Cardiac septum (tissue), 1 donor: ENCODE measurements at regions not wholly inside any gene's neighbourhood (a gene's known extent, or its start where the extent isn't known, plus 50 kb on each side); places are given as distances from the start of the nearest gene placed in this dataset.

ENCODE experiments used
- DNase-seq: peaks from one replicate; pipeline ENCODE4 v3.0.0-alpha.2; 2020; ENCODE audit warnings: low spot score
- intact Hi-C: fragments of 100-400 bp; cut with DNase I; formaldehyde crosslinking; loops from one replicate; pipeline ENCODE4 v1.14.0; 2022
- donor health status: DM: no; HTN: no; CAD: no.

- intact Hi-C loops: no loop called here
- no peak for DNase-seq
Observed at GRCh38 chr20:60203451-60203850, 245.2 kb downstream of the CDH26 start.

DNA sequence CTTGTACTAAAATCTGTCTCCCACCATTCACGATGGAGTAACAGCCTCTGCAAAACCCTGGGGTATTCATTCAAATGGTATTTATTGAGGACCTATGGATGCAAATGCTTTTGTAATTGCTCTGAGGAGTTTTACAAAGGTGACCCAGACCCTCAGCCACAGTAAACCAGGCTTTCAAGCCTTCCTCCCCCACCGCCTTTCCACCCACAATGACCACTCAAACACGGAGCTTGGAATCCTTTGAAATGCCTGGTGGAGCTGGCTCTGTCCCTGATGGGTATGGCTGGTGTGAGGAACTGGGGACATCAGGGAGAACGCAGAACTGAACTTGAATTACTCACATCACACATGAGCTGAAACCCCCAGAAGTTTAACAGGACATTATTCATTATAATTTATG, 246.4 kb downstream of the CDH26 start:
- intact Hi-C loops: no loop called here
- no peak for DNase-seq

DNA sequence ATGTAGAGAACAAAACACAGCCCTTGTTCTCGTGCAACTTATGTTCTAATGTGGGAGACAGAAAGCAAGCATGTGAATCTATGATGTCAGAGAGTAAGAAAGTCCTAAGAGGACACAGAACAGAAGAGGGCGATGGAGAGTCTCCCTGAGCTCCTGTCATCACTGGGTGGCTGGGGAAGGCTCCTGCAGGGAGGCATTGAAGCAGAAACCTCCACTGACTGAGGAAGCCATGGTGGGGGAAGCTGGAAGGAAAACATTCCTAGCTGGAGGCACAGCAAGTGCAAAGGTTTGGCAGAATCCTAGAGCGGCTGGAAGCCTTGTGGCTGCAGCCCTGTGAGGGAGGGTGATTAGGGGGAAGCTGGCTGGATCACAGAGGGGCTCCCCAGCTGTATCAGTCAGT, 248.0 kb downstream of the CDH26 start:
- intact Hi-C loops: loop anchor here (5.0 kb wide), 1 partner anchor 69 kb away; no protein-coding TSS in a partner anchor

GRCh38 chr20:60209048-60209447, 250.8 kb downstream of the CDH26 start:
- intact Hi-C loops: loop anchor here (5.0 kb wide), 1 partner anchor 72 kb away; no protein-coding TSS in a partner anchor

More for the DNA sequence above, 248.0 kb downstream of the CDH26 start:
- DNase-seq: no peak

GRCh38 chr20:60210779-60211617, 252.8 kb downstream of the CDH26 start:
- intact Hi-C loops: loop anchor here (5.0 to 10.0 kb wide), 4 partner anchors 149 to 1676 kb away; no protein-coding TSS in a partner anchor
- DNase-seq: peak; percentile 89

More at GRCh38 chr20:60209048-60209447, 250.8 kb downstream of the CDH26 start:
- no peak for DNase-seq

DNA sequence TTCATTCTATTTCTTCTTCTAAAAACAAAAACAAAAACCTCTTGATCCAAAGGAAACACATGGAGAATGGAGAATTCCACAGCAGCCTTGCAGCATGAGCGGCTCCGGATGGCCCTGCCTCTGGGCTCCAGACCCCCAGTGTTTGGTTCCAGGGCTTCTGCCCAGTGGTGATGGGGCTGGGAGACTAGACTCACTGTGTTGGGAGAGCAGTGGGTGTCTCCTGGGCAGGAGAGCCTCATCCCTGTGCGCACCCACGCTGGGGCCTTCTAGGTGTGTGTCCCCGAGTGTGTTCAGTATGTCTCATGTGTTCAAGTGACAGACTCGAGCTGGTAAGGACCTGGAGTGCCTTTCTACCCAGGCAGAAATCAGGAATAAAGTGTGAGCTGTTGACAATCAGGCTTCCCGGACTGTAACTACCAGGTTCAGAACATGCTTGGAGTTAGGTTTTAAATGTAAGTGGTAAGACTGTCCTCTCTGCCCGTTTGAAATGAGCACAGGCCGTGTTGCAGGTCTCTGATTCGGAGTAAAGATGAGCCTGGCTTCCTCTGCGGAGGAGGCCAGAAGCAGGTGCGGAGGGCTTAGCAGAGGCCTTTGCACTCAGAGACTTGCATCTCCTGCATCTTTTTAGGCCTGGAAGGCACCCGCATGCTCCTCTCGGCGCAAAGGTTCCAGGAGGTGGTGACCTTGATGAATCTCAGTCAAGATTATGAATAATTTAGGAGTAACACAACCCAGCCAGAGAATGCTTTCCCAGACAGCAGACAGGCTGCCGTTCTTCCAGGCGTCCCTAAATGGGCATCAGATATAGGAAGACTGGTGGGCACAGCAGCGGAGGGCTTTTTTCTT, 253.6 kb downstream of the CDH26 start:
- intact Hi-C loops: loop anchor here (5.0 to 10.0 kb wide), 4 partner anchors 150 to 1675 kb away; no protein-coding TSS in a partner anchor

DNA sequence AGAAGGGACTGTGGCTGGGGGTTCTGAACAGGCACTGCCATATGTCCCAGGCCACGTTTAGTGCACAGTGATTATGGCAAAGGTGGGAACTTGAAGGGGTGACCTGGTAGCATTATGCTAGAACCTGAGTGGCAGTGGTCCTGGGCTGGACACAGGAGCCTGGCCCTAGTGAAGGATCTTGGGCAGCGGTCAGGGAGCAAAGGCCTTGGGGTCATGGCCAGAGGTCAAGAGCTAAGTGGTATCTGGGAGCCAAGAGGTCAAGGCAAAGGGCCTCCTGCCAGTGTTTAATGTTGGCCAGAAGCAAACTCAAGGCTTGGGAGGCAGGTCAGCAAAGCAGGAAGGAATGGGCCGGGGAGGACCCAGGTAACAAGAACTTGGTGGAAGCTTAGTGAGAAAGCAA, 254.5 kb downstream of the CDH26 start:
- no peak for DNase-seq
- intact Hi-C loops: loop anchor here (5.0 to 10.0 kb wide), 4 partner anchors 150 to 1675 kb away; no protein-coding TSS in a partner anchor

More for the DNA sequence above, 253.6 kb downstream of the CDH26 start:
- no peak for DNase-seq

GRCh38 chr20:60213126-60213893, 255.1 kb downstream of the CDH26 start:
- DNase-seq: no peak
- intact Hi-C loops: loop anchor here (5.0 to 10.0 kb wide), 4 partner anchors 151 to 1674 kb away; no protein-coding TSS in a partner anchor

DNA sequence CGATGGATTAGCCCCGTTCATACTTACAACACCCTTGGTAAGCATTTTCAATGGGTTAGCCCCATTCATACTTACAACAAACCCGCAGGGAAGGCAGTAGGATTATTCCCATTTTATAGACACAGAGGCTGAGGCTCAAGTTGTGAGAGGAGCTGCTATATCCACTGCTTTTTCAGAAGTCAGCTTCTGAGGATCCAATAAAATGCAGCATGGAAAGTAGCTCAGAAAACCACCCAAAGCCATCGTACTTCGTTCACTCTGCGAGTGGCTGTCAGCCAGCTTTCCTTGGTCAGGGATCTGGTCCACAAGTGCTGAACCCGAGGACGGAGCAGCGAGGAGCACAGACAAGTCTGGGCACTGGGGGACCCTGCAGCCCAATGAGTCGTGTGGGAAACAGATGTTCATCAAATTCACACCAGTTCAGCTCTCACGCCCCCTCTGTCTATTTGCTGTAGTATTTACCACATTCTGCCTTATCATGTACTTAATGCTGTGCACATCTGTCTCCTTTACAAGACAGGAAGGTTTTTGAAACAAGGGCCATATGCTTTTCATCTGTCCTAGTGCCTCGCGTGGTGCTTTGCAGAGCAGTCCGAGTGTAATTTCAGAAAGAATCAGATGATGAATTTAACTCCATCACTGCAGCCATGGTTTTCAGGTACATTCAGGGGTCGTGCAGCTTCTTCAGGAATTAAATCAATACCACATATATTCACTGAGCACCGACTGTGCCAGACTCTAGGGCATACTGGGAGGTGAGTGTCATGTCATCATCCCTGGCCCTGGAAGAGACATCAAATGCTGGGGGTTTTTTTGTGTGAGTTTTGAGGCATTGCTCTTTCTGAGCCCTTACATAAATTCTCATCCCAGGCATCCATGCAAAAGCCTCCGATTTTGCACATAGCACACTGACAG, 256.9 kb downstream of the CDH26 start:
- intact Hi-C loops: loop anchor here (5.0 to 10.0 kb wide), 4 partner anchors 153 to 1672 kb away; no protein-coding TSS in a partner anchor
- no peak for DNase-seq

DNA sequence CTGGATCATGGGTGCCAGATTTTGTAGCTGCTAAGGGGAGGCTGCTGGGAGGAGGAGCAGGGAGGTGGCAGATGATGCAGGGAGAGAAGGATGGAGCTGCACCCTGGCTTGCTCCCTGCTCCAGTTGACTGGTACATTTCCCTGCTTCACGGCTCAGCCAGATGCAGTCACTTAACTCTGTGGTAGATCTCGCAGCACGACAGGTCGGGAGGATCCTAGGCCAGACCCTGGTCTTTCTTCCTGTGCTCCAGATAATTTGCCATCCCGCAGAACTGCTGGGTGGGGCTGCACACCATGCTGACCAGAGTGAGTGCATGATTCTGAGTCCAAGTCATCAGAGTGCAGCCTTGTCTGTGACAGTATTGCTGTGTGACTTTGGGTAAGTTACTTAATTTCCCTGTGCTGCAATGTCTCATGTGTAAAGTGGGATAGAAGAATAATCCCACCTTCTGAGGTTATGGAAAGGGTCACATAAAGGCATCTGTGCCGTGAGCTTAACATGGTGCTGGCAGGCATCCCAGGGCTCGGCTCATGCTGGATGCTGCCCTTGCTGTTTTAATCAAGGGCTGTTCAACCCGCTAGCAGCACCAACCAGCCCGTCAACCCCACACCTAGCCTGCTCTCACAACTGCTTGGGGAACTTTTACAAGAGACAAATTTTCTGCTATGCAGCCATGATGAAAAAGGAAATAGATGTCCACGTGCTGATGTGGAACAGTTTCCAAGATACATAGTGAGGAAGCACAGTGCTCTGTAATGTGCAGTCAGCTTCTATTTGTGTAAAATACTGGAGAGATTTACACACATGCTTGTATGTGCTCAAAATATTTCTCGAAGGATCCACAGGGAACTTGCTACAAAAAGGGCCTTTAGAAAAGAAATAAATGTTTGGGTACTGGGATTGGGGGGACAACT, 257.9 kb downstream of the CDH26 start:
- intact Hi-C loops: loop anchor here (10.0 kb wide), 1 partner anchor 1009 kb away; no protein-coding TSS in a partner anchor
- DNase-seq: no peak

GRCh38 chr20:60219231-60219630, 261.0 kb downstream of the CDH26 start:
- DNase-seq: no peak
- intact Hi-C loops: loop anchor here (10.0 kb wide), 1 partner anchor 1006 kb away; no protein-coding TSS in a partner anchor

DNA sequence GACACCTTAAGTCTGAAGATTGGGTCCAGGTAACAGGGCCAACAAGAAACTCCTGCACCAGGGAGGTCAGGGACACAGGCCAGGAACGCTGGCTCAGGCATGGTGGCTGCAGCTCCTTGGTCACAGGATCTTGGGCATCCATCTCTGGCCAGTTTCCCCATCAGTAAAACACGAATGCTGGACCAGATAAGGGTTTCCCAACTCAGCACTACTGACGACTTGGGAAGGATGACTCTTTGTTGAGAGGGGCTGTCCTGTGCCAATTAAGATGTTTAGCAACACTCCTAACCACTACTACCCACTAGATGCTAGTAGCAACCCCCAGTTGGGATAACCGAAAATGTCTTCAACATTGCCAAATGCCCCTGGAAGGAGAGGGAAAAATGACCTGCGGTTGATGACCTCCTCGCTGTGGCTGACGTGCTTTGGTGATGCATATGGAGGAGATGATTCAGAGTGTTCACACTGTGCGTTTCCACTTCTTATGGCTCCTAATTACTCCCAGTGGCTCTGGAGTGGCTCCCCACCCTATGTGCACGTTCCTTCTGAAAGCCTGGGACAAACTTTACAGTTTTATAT, 261.9 kb downstream of the CDH26 start:
- intact Hi-C loops: loop anchor here (10.0 kb wide), 1 partner anchor 1005 kb away; no protein-coding TSS in a partner anchor
- no peak for DNase-seq

DNA sequence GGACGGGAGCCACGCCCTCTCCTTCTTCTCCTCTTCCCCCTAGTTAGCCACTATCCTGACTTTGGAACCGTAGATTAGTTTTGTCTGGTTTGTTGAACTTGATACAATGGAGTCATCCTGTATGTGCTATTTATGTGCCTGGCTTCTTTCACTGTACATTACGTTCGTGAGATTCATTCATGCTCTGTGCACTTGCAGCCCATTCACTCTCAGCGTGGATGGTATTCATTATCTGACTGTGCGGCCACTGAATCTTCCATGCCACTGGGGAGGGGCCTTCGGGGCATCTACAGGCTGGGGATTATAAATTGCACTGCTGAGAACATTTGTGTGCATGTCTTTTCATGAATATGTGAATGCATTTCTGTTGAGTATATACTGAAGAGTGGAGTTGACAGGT, 262.5 kb downstream of the CDH26 start:
- DNase-seq: no peak
- intact Hi-C loops: no loop called here

DNA sequence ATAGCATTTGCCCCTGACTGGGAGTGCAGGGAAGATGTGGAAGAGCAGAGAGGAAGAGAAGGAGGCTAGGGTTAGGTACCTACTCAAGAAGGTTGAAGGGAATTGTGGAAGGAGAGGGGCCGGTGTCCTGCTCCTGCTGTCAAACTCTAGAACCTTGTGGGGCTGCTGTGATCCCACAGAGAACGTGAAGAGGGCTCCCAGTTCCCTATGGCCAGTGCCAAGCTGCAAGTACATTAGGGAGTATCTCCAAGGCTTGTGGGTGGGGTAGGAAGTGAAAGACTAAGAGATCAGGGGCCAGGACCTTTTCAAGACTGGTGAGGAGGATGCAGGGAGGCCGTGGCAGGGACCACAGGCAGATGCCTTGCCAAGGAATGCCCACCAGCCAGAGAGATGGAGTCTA, 263.4 kb downstream of the CDH26 start:
- intact Hi-C loops: no loop called here
- no peak for DNase-seq

- DNase-seq: no peak
Observed at GRCh38 chr20:60222497-60222896, 264.3 kb downstream of the CDH26 start.

DNA sequence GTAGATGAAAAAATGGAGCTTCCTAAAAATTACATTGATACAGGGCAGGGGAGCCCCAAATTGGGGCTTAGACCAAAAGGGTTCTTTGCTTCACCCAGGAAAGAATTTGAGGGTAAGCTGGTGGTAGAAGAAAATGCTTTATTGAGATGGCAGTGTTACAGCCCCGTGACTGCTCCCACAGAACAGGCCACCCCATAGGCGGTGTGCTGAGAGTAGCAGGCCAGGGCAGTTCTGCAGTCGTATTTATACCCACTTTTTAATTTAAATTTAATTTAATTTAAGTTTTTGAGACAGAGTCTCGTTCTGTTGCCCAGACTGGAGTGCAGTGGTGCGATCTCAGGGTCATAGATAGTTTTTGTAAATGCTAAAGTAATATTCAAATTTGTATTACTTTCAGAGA, 265.0 kb downstream of the CDH26 start:
- intact Hi-C loops: no loop called here
- no peak for DNase-seq

More at GRCh38 chr20:60222497-60222896, 264.3 kb downstream of the CDH26 start:
- intact Hi-C loops: no loop called here

GRCh38 chr20:60224914-60225313, 266.7 kb downstream of the CDH26 start:
- no peak for DNase-seq
- intact Hi-C loops: no loop called here
